DND-41 (cell line): ENCODE measurements at regions not wholly inside any gene's neighbourhood (a gene's known extent, or its start where the extent isn't known, plus 50 kb on each side); places are given as distances from the start of the nearest gene placed in this dataset.

ENCODE experiments used
- ATAC-seq: fragments of 200-7000 bp; cut with Tn5 transposase; 3 replicates; pipeline ENCODE4 v1.9.1; 2021; ENCODE audit warnings: low read depth; ENCODE audit not compliant: insufficient read depth
- DNase-seq: peaks from one replicate; pipeline ENCODE4 v3.0.0-alpha.2; 2020
- H2AFZ ChIP-seq: 2 replicates; pipeline ENCODE4 v1.6.0; 2012; ENCODE audit warnings: low read depth, low read length
- H3K27ac ChIP-seq: 2 replicates; pipeline ENCODE4 v1.5.1; 2012; ENCODE audit warnings: low read length, inconsistent platforms
- H3K27me3 ChIP-seq: fragments of 200-600 bp; sonication (generic); 2 replicates; pipeline ENCODE4 v1.6.0; 2012; ENCODE audit warnings: low read length, mild to moderate bottlenecking, inconsistent platforms; ENCODE audit not compliant: insufficient read depth, poor library complexity
- H3K36me3 ChIP-seq: 2 replicates; pipeline ENCODE4 v1.5.1; 2012; ENCODE audit warnings: low read length, inconsistent platforms; ENCODE audit not compliant: insufficient read depth
- H3K4me1 ChIP-seq: 2 replicates; pipeline ENCODE4 v1.5.1; 2012; ENCODE audit warnings: mild to moderate bottlenecking, low read length; ENCODE audit not compliant: insufficient read depth
- H3K4me2 ChIP-seq: 2 replicates; pipeline ENCODE4 v1.6.0; 2012; ENCODE audit warnings: mild to moderate bottlenecking, moderate library complexity, low read length, inconsistent platforms; ENCODE audit not compliant: insufficient read depth
- H3K4me3 ChIP-seq, 2 experiments: fragments of 200-600 bp in 1 of 2; shearing (Covaris generic) in 1 of 2; 2 replicates each; pipeline ENCODE4 v1.5.1; 2012 to 2016; ENCODE audit warnings: inconsistent platforms in 2 of 2, low read length in 2 of 2, mild to moderate bottlenecking in 2 of 2, low read depth in 1 of 2, moderate library complexity in 1 of 2
- H3K79me2 ChIP-seq: 2 replicates; pipeline ENCODE4 v1.6.0; 2012; ENCODE audit warnings: low read length, inconsistent platforms; ENCODE audit not compliant: insufficient read depth
- H3K9ac ChIP-seq: 2 replicates; pipeline ENCODE4 v1.6.0; 2012; ENCODE audit warnings: low read depth, mild to moderate bottlenecking, inconsistent platforms, low read length, moderate library complexity
- H3K9me3 ChIP-seq: 2 replicates; pipeline ENCODE4 v1.5.1; 2012; ENCODE audit warnings: low read length, moderate library complexity, mild to moderate bottlenecking, inconsistent platforms; ENCODE audit not compliant: insufficient read depth, severe bottlenecking
- H4K20me1 ChIP-seq: 2 replicates; pipeline ENCODE4 v1.6.0; 2012; ENCODE audit warnings: low read length; ENCODE audit not compliant: insufficient read depth
- CTCF ChIP-seq: IDR thresholded peaks from 2 replicates; pipeline ENCODE4 v1.5.1; 2012; ENCODE audit warnings: borderline replicate concordance, low read length, moderate library complexity, mild to moderate bottlenecking; ENCODE audit not compliant: poor library complexity, severe bottlenecking; ENCODE audit errors: extremely low read depth
- EZH2 ChIP-seq: IDR thresholded peaks from 3 replicates; pipeline ENCODE4 v1.6.1; 2012; ENCODE audit warnings: borderline replicate concordance, low read depth, mild to moderate bottlenecking, moderate library complexity, low read length, inconsistent platforms; ENCODE audit not compliant: severe bottlenecking

GRCh38 chr21:35925497-35925896, 134.8 kb downstream of the SETD4 start:
- DNase-seq (peak; percentile 23), ATAC-seq (peak; percentile 62)
- TF ChIP-seq CTCF (no peak), EZH2 (no peak)
- Histone ChIP-seq H3K9me3 (no peaks in the 10 kb centered on the region), H3K4me1 (no peaks in the 10 kb centered on the region), H4K20me1 (no peaks in the 10 kb centered on the region), H3K4me2 (no peak overlapping the region), H3K4me3 (no peak overlapping the region), H3K27me3 (peaks cover 3% of the 10 kb centered on the region), H3K79me2 (no peaks in the 10 kb centered on the region), H2AFZ (no peak overlapping the region), H3K27ac (no peak overlapping the region), H3K36me3 (no peaks in the 10 kb centered on the region), H3K9ac (no peak overlapping the region)

- Histone ChIP-seq H3K4me1 (no peaks in the 10 kb centered on the region), H3K9ac (no peak overlapping the region), H2AFZ (no peak overlapping the region), H3K9me3 (no peaks in the 10 kb centered on the region), H3K27me3 (peaks cover 3% of the 10 kb centered on the region), H4K20me1 (no peaks in the 10 kb centered on the region), H3K4me2 (no peak overlapping the region), H3K79me2 (no peaks in the 10 kb centered on the region), H3K4me3 (no peak overlapping the region), H3K36me3 (no peaks in the 10 kb centered on the region), H3K27ac (no peak overlapping the region)
- TF ChIP-seq CTCF (no peak), EZH2 (no peak)
- no peak for DNase-seq
- peak; percentile 39; the same call in 1 of the 3 replicates for ATAC-seq
Measured at GRCh38 chr21:35924714-35925301, 135.5 kb downstream of the SETD4 start.

- no peak for DNase-seq
- no peaks in the 10 kb centered on the region for H4K20me1 ChIP-seq
- H3K79me2 ChIP-seq = no peaks in the 10 kb centered on the region
- no peak overlapping the region for H3K4me3 ChIP-seq
- H3K9me3 ChIP-seq = no peaks in the 10 kb centered on the region
- no peak overlapping the region for H3K4me2 ChIP-seq
- H3K36me3 ChIP-seq = no peaks in the 10 kb centered on the region
- no peak overlapping the region for H2AFZ ChIP-seq
- H3K4me1 ChIP-seq = no peaks in the 10 kb centered on the region
- no peak for ATAC-seq
- H3K27ac ChIP-seq = no peak overlapping the region
- H3K27me3 ChIP-seq = peaks cover 3% of the 10 kb centered on the region
- TF ChIP-seq EZH2 (no peak), CTCF (no peak)
- no peak overlapping the region for H3K9ac ChIP-seq
Measured at GRCh38 chr21:35923971-35924370, 136.4 kb downstream of the SETD4 start.
